ENCODE measurements at regions not wholly inside any gene's neighbourhood (a gene's known extent, or its start where the extent isn't known, plus 50 kb on each side); places are given as distances from the start of the nearest gene placed in this dataset.

DNA sequence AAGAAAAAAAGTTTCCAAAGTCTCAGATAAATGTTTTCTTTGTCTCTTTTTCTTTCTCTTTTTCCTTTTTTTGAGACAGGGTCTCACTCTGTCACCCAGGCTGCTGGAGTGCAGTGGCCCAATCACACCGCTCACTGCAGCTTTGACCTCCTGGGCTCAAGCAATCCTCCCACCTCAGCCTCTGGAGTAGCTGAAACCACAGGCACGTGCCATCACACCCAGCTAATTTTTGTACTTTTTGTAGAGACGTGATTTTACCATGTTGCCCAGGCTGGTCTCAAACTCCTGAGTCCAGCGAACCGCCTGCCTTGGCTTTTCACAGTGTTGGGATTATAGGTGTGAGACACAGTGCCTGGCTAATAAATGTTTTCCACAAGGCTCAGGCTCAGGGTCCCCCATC, 53.3 kb upstream of the KSR1 start:
- H3K27me3 Mint-ChIP-seq: peaks cover 10% of the 10 kb centered on the region
- ATAC-seq (replicated peaks; ENCODE audit: extremely low read depth, poor library complexity, severe bottlenecking) (no peak), DNase-seq (ENCODE audit: low spot score in 2 of 2) (no peak)
- H3K36me3 Mint-ChIP-seq (ENCODE audit: insufficient read depth): no peaks in the 10 kb centered on the region
- no peaks in the 10 kb centered on the region for H3K9me3 Mint-ChIP-seq
- no peak overlapping the region for H3K27ac Mint-ChIP-seq (ENCODE audit: low read depth)
- H3K4me3 Mint-ChIP-seq: no peak overlapping the region
- no peaks in the 10 kb centered on the region for H3K4me1 Mint-ChIP-seq

- no peaks in the 10 kb centered on the region for H3K36me3 Mint-ChIP-seq (ENCODE audit: insufficient read depth)
- no peak overlapping the region for H3K4me3 Mint-ChIP-seq
- no peak for ATAC-seq (replicated peaks; ENCODE audit: extremely low read depth, poor library complexity, severe bottlenecking)
- H3K27me3 Mint-ChIP-seq: peaks cover 12% of the 10 kb centered on the region
- no peaks in the 10 kb centered on the region for H3K9me3 Mint-ChIP-seq
- no peak for DNase-seq (ENCODE audit: low spot score in 2 of 2)
- no peaks in the 10 kb centered on the region for H3K4me1 Mint-ChIP-seq
- no peak overlapping the region for H3K27ac Mint-ChIP-seq (ENCODE audit: low read depth)
Observed at GRCh38 chr17:27403480-27404005, 52.7 kb upstream of the KSR1 start.

- Mint-ChIP-seq H3K4me3 (no peak overlapping the region), H3K27ac (ENCODE audit: low read depth) (no peak overlapping the region), H3K27me3 (peaks cover 20% of the 10 kb centered on the region), H3K4me1 (no peaks in the 10 kb centered on the region), H3K9me3 (no peaks in the 10 kb centered on the region), H3K36me3 (ENCODE audit: insufficient read depth) (no peaks in the 10 kb centered on the region)
- ATAC-seq (replicated peaks; ENCODE audit: extremely low read depth, poor library complexity, severe bottlenecking) (no peak), DNase-seq (ENCODE audit: low spot score in 2 of 2) (no peak)
Observed at GRCh38 chr17:27404676-27405075, 51.6 kb upstream of the KSR1 start.
